GM23248 (cell line): ENCODE measurements at regions not wholly inside any gene's neighbourhood (a gene's known extent, or its start where the extent isn't known, plus 50 kb on each side); places are given as distances from the start of the nearest gene placed in this dataset.

Experiments used
- EZH2 ChIP-seq: fragments of 200-600 bp; sonication (generic); IDR thresholded peaks from 2 replicates; pipeline ENCODE4 v1.6.1; 2018; ENCODE audit warnings: antibody characterized with exemption, mild to moderate bottlenecking; ENCODE audit not compliant: insufficient read depth, poor library complexity, severe bottlenecking
- EZH2phosphoT487 ChIP-seq: fragments of 200-600 bp; sonication (generic); IDR thresholded peaks from 2 replicates; pipeline ENCODE4 v1.6.1; 2018; ENCODE audit warnings: antibody characterized with exemption, moderate library complexity, mild to moderate bottlenecking, low read depth; ENCODE audit not compliant: insufficient read depth

DNA sequence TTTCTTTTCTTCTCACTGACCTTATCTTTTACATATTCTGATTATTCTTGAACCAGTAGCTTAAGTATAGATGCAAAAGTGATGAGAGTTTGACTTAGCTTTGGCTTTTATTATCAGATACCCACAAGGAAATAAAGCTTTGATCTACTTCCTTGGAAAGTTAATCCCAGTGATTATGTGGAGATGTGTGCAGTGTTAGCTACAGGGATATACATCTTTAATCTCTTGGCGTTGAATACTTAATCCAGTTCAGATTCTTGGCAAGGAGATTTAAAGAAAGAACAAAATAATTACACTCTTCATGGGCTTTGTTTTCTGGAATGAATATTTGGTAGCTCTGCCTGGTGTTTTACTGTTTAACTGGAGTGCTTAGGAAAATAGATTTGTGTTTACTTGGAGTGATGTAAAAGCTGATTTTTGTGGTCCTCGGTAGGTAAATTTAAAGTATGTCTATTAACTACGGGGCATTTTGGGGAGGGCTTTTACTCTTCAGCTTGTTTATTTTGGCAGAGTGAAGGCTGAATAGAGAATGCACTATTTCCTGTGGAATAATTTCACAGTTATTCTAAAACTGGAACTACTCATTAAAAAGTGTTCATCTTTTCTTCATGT is 150.1 kb upstream of the LRIG3 start:
- TF ChIP-seq EZH2: no peak
- no peak for TF ChIP-seq EZH2phosphoT487
